Neural progenitor cell (in vitro differentiated cells): ENCODE measurements at regions not wholly inside any gene's neighbourhood (a gene's known extent, or its start where the extent isn't known, plus 50 kb on each side); places are given as distances from the start of the nearest gene placed in this dataset.

Experiments
- DNase-seq: peaks from one replicate; pipeline ENCODE4 v3.0.0-alpha.2; 2016; ENCODE audit warnings: low spot score
- H2AFZ ChIP-seq: fragments of 200-600 bp; sonication (generic); replicated peaks from 2 replicates; pipeline ENCODE4 v1.6.1; 2016; ENCODE audit warnings: antibody characterized with exemption
- H3F3A ChIP-seq: fragments of 200-600 bp; sonication (generic); 2 replicates; pipeline ENCODE4 v1.6.1; 2016; ENCODE audit warnings: antibody characterized with exemption, low read depth
- H3K27ac ChIP-seq: fragments of 200-600 bp; sonication (generic); 2 replicates; pipeline ENCODE4 v1.5.1; 2016; ENCODE audit warnings: mild to moderate bottlenecking
- H3K27me3 ChIP-seq: fragments of 200-600 bp; sonication (generic); 2 replicates; pipeline ENCODE4 v1.6.1; 2016; ENCODE audit warnings: mild to moderate bottlenecking, moderate library complexity
- H3K36me3 ChIP-seq: fragments of 200-600 bp; sonication (generic); 2 replicates; pipeline ENCODE4 v1.5.1; 2016
- H3K4me1 ChIP-seq: fragments of 200-600 bp; sonication (generic); 2 replicates; pipeline ENCODE4 v1.6.1; 2016; ENCODE audit warnings: mixed run types
- H3K4me2 ChIP-seq: fragments of 200-600 bp; sonication (generic); 2 replicates; pipeline ENCODE4 v1.6.1; 2016
- H3K4me3 ChIP-seq: fragments of 200-600 bp; sonication (generic); 2 replicates; pipeline ENCODE4 v1.5.1; 2016
- H3K79me2 ChIP-seq: fragments of 200-600 bp; sonication (generic); 2 replicates; pipeline ENCODE4 v1.6.1; 2016; ENCODE audit warnings: low read depth
- H3K9ac ChIP-seq: fragments of 200-600 bp; sonication (generic); 2 replicates; pipeline ENCODE4 v1.6.1; 2016
- H3K9me3 ChIP-seq: fragments of 200-600 bp; sonication (generic); 2 replicates; pipeline ENCODE4 v1.5.1; 2016; ENCODE audit warnings: low read depth
- H4K20me1 ChIP-seq: fragments of 200-600 bp; sonication (generic); 2 replicates; pipeline ENCODE4 v1.6.1; 2016; ENCODE audit warnings: low read depth
- H3K27ac Mint-ChIP-seq: 3 replicates; pipeline ENCODE4 v1.8.0; 2021; ENCODE audit warnings: mixed read lengths
- H3K27me3 Mint-ChIP-seq: 2 replicates; pipeline ENCODE4 v1.8.0; 2022; ENCODE audit warnings: low read depth, mild to moderate bottlenecking, inconsistent platforms, moderate library complexity, mixed read lengths; ENCODE audit not compliant: insufficient read depth
- H3K36me3 Mint-ChIP-seq: 3 replicates; pipeline ENCODE4 v1.8.0; 2021; ENCODE audit warnings: mixed read lengths
- H3K4me1 Mint-ChIP-seq: 3 replicates; pipeline ENCODE4 v1.8.0; 2021; ENCODE audit warnings: mixed read lengths
- H3K4me3 Mint-ChIP-seq: 3 replicates; pipeline ENCODE4 v1.8.0; 2021; ENCODE audit warnings: mild to moderate bottlenecking, moderate library complexity, mixed read lengths
- H3K9me3 Mint-ChIP-seq: 3 replicates; pipeline ENCODE4 v1.8.0; 2020; ENCODE audit warnings: mixed read lengths
- CTCF ChIP-seq: fragments of 200-600 bp; sonication (generic); IDR thresholded peaks from 2 replicates; pipeline ENCODE4 v1.5.1; 2017; ENCODE audit warnings: antibody characterized with exemption, mild to moderate bottlenecking
- EZH2 ChIP-seq: fragments of 200-600 bp; sonication (generic); IDR thresholded peaks from 2 replicates; pipeline ENCODE4 v1.6.1; 2017; ENCODE audit warnings: antibody characterized with exemption, mild to moderate bottlenecking, moderate library complexity
- EZH2phosphoT487 ChIP-seq: fragments of 200-600 bp; sonication (generic); IDR thresholded peaks from 2 replicates; pipeline ENCODE4 v1.6.1; 2017; ENCODE audit warnings: antibody characterized with exemption

- Histone ChIP-seq H2AFZ (no peak overlapping the region), H3K9me3 (no peaks in the 10 kb centered on the region), H3K4me3 (no peak overlapping the region), H3K9ac (no peak overlapping the region), H3K27ac (no peak overlapping the region), H3K79me2 (no peaks in the 10 kb centered on the region), H3K4me2 (no peak overlapping the region), H3K4me1 (no peaks in the 10 kb centered on the region), H3F3A (no peaks in the 10 kb centered on the region), H3K27me3 (no peaks in the 10 kb centered on the region), H3K36me3 (no peaks in the 10 kb centered on the region), H4K20me1 (no peaks in the 10 kb centered on the region)
- no peaks in the 10 kb centered on the region for H3K4me1 Mint-ChIP-seq
- no peak for DNase-seq
- no peak overlapping the region for H3K27ac Mint-ChIP-seq
- no peak overlapping the region for H3K4me3 Mint-ChIP-seq
- no peaks in the 10 kb centered on the region for H3K36me3 Mint-ChIP-seq
- TF ChIP-seq EZH2phosphoT487: no peak
- peaks cover 2% of the 10 kb centered on the region for H3K9me3 Mint-ChIP-seq
- H3K27me3 Mint-ChIP-seq: peaks cover 2% of the 10 kb centered on the region
Observed at GRCh38 chr2:228543117-228543516, 361.6 kb upstream of the SPHKAP start.

GRCh38 chr2:228542277-228542676, 360.8 kb upstream of the SPHKAP start:
- Mint-ChIP-seq H3K9me3 (peaks cover 4% of the 10 kb centered on the region), H3K4me3 (no peak overlapping the region), H3K36me3 (no peaks in the 10 kb centered on the region), H3K27ac (no peak overlapping the region), H3K27me3 (peaks cover 2% of the 10 kb centered on the region), H3K4me1 (no peaks in the 10 kb centered on the region)
- Histone ChIP-seq H3K4me1 (no peaks in the 10 kb centered on the region), H3K9me3 (no peaks in the 10 kb centered on the region), H3K9ac (no peak overlapping the region), H3K79me2 (no peaks in the 10 kb centered on the region), H3K27me3 (no peaks in the 10 kb centered on the region), H2AFZ (no peak overlapping the region), H3K4me2 (no peak overlapping the region), H3K27ac (no peak overlapping the region), H4K20me1 (no peaks in the 10 kb centered on the region), H3K36me3 (no peaks in the 10 kb centered on the region), H3K4me3 (no peak overlapping the region), H3F3A (no peaks in the 10 kb centered on the region)
- no peak for DNase-seq
- TF ChIP-seq EZH2phosphoT487 (no peak), EZH2 (no peak), CTCF (no peak)

GRCh38 chr2:228541789-228542188, 360.3 kb upstream of the SPHKAP start:
- H3F3A ChIP-seq: no peaks in the 10 kb centered on the region
- H3K36me3 ChIP-seq: no peaks in the 10 kb centered on the region
- H2AFZ ChIP-seq: no peak overlapping the region
- no peaks in the 10 kb centered on the region for H3K4me1 Mint-ChIP-seq
- no peak overlapping the region for H3K4me3 Mint-ChIP-seq
- peaks cover 2% of the 10 kb centered on the region for H3K27me3 Mint-ChIP-seq
- no peak for TF ChIP-seq EZH2
- TF ChIP-seq CTCF: no peak
- TF ChIP-seq EZH2phosphoT487: no peak
- H3K27ac ChIP-seq: no peak overlapping the region
- peaks cover 4% of the 10 kb centered on the region for H3K9me3 Mint-ChIP-seq
- H3K79me2 ChIP-seq: no peaks in the 10 kb centered on the region
- H3K4me2 ChIP-seq: no peak overlapping the region
- no peak overlapping the region for H3K27ac Mint-ChIP-seq
- DNase-seq: no peak
- no peaks in the 10 kb centered on the region for H3K36me3 Mint-ChIP-seq
- H3K4me1 ChIP-seq: no peaks in the 10 kb centered on the region
- no peak overlapping the region for H3K9ac ChIP-seq
- H3K9me3 ChIP-seq: no peaks in the 10 kb centered on the region
- H3K27me3 ChIP-seq: no peaks in the 10 kb centered on the region
- no peaks in the 10 kb centered on the region for H4K20me1 ChIP-seq
- H3K4me3 ChIP-seq: no peak overlapping the region

- Mint-ChIP-seq H3K27ac (no peak overlapping the region), H3K4me3 (no peak overlapping the region), H3K36me3 (no peaks in the 10 kb centered on the region), H3K27me3 (peaks cover 2% of the 10 kb centered on the region), H3K9me3 (peaks cover 7% of the 10 kb centered on the region), H3K4me1 (no peaks in the 10 kb centered on the region)
- Histone ChIP-seq H3K27ac (no peak overlapping the region), H3K4me3 (no peak overlapping the region), H3K36me3 (no peaks in the 10 kb centered on the region), H3K79me2 (no peaks in the 10 kb centered on the region), H2AFZ (no peak overlapping the region), H3K9ac (no peak overlapping the region), H3F3A (no peaks in the 10 kb centered on the region), H3K4me2 (no peak overlapping the region), H3K4me1 (no peaks in the 10 kb centered on the region), H4K20me1 (no peaks in the 10 kb centered on the region), H3K27me3 (no peaks in the 10 kb centered on the region), H3K9me3 (peaks cover 5% of the 10 kb centered on the region)
- no peak for DNase-seq
- TF ChIP-seq EZH2phosphoT487: no peak
- no peak for TF ChIP-seq CTCF
- no peak for TF ChIP-seq EZH2
Observed at GRCh38 chr2:228540976-228541375, 359.5 kb upstream of the SPHKAP start.
